Breast epithelium (tissue), 4 donors: ENCODE measurements at regions not wholly inside any gene's neighbourhood (a gene's known extent, or its start where the extent isn't known, plus 50 kb on each side); places are given as distances from the start of the nearest gene placed in this dataset.
A peak's percentile ranks its signal among the peaks of the same experiment; 100 is the strongest.
"Not testable (repeated sequence)": the region's sequence is repeated elsewhere in the genome, so short reads cannot be mapped to it uniquely, and the experiment has no call there.

Experiments
- DNase-seq, 2 donors: peaks; one replicate each; pipeline ENCODE4 v3.0.0-alpha.2; 2019; ENCODE audit warnings: low spot score in 2 of 2
- H3K27ac ChIP-seq, 2 donors: fragments of 200-600 bp; sonication (generic) in 1 of 2; one replicate each; pipeline ENCODE4 v1.5.1; 2016 to 2019; ENCODE audit warnings: mild to moderate bottlenecking in 1 of 2
- H3K27me3 ChIP-seq, 2 donors: fragments of 200-600 bp; sonication (generic) in 1 of 2; one replicate each; pipeline versions ENCODE4 v1.5.1 to v1.6.0; 2017 to 2019; ENCODE audit warnings: control low read depth in 1 of 2, mild to moderate bottlenecking in 1 of 2
- H3K36me3 ChIP-seq: fragments of 200-600 bp; one replicate; pipeline ENCODE4 v1.5.1; 2019
- H3K4me1 ChIP-seq, 2 donors: fragments of 200-600 bp; sonication (generic); one replicate each; pipeline ENCODE4 v1.5.1; 2016 to 2019; ENCODE audit warnings: control low read depth in 1 of 2
- H3K4me3 ChIP-seq, 3 donors: fragments of 200-600 bp; sonication (generic); 1 replicate in 2 of 3; 2 replicates in 1 of 3; pipeline ENCODE4 v1.5.1; 2016 to 2019; ENCODE audit warnings: mild to moderate bottlenecking in 3 of 3, moderate library complexity in 2 of 3
- H3K9me3 ChIP-seq, 2 donors: fragments of 200-600 bp; sonication (generic) in 1 of 2; one replicate each; pipeline ENCODE4 v1.5.1; 2016 to 2019; ENCODE audit warnings: control low read depth in 1 of 2
- CTCF ChIP-seq, 3 donors: fragments of 450-650 bp; IDR thresholded peaks; one replicate each; pipeline ENCODE4 v1.5.1; 2016 to 2017; ENCODE audit warnings: antibody characterized with exemption in 3 of 3, mild to moderate bottlenecking in 3 of 3, moderate library complexity in 3 of 3
- POLR2A ChIP-seq: fragments of 450-650 bp; IDR thresholded peaks from one replicate; pipeline ENCODE4 v1.6.1; 2016; ENCODE audit warnings: antibody characterized with exemption, mild to moderate bottlenecking, moderate library complexity
- POLR2AphosphoS5 ChIP-seq, 3 donors: sonication (generic); formaldehyde crosslinking; IDR thresholded peaks; one replicate each; pipeline ENCODE4 v1.6.1; 2017; ENCODE audit warnings: antibody characterized with exemption in 3 of 3
- intact Hi-C: fragments of 100-400 bp; cut with DNase I; formaldehyde crosslinking; loops from one replicate; pipeline ENCODE4 v1.15.1; 2023; ENCODE audit warnings: low total_unique reads

- TF ChIP-seq CTCF (IDR thresholded peaks at IDR 0.05) (no peak), POLR2AphosphoS5 (IDR thresholded peaks at IDR 0.05) (no peak)
- Histone ChIP-seq H3K9me3 (no peaks in the 10 kb centered on the region), H3K27me3 (no peaks in the 10 kb centered on the region), H3K36me3 (no peaks in the 10 kb centered on the region), H3K27ac (no peak overlapping the region), H3K4me1 (peaks cover 7 to 10% of the 10 kb centered on the region in 2 donors), H3K4me3 (peak overlapping the region; percentile 26 to 63 (median 49))
- intact Hi-C loops, result no loop called here
- no peak for DNase-seq
These were observed 167.1 kb upstream of the ZNF337 start for GRCh38 chr20:25863536-25864325.

GRCh38 chr20:25862967-25863530, 166.4 kb upstream of the ZNF337 start:
- H3K4me3 ChIP-seq, result peak overlapping the region; percentile 26 to 63 (median 49)
- H3K4me1 ChIP-seq, H3K9me3 ChIP-seq, H3K27me3 ChIP-seq, intact Hi-C loops, H3K27ac ChIP-seq, H3K36me3 ChIP-seq: not testable (repeated sequence)
- DNase-seq, result peak; percentile 72 to 86
- TF ChIP-seq CTCF (IDR thresholded peaks at IDR 0.05), result peak in 1 of 3 donors; percentile 11

GRCh38 chr20:25860531-25861150, 164.0 kb upstream of the ZNF337 start:
- no peak for DNase-seq
- Histone ChIP-seq H3K27ac (no peak overlapping the region), H3K4me3 (peak overlapping the region in 2 of 3 donors; percentile 16 to 63), H3K4me1 (peaks cover 7 to 9% of the 10 kb centered on the region in 2 donors), H3K36me3 (no peaks in the 10 kb centered on the region), H3K27me3 (no peaks in the 10 kb centered on the region), H3K9me3 (no peaks in the 10 kb centered on the region)
- intact Hi-C loops, result no loop called here
- TF ChIP-seq CTCF (IDR thresholded peaks at IDR 0.05) (no peak), POLR2AphosphoS5 (IDR thresholded peaks at IDR 0.05) (no peak), POLR2A (no peak)

- Histone ChIP-seq H3K9me3 (no peaks in the 10 kb centered on the region), H3K27ac (no peak overlapping the region), H3K36me3 (no peaks in the 10 kb centered on the region), H3K4me3 (peak overlapping the region in 2 of 3 donors; percentile 16 to 46), H3K27me3 (no peaks in the 10 kb centered on the region), H3K4me1 (peaks cover 5 to 7% of the 10 kb centered on the region in 2 donors)
- intact Hi-C loops, result no loop called here
- no peak for TF ChIP-seq POLR2AphosphoS5 (IDR thresholded peaks at IDR 0.05)
- TF ChIP-seq POLR2A, result no peak
- TF ChIP-seq CTCF (IDR thresholded peaks at IDR 0.05), result no peak
- no peak for DNase-seq
These were observed 163.2 kb upstream of the ZNF337 start for GRCh38 chr20:25859649-25860530.
